Trophoblast cell (in vitro differentiated cells and primary cell): ENCODE measurements at regions not wholly inside any gene's neighbourhood (a gene's known extent, or its start where the extent isn't known, plus 50 kb on each side); places are given as distances from the start of the nearest gene placed in this dataset.

Experiments used
- DNase-seq, 2 donors: peaks; one replicate each; pipeline ENCODE4 v3.0.0-alpha.2; 2016
- H2AFZ ChIP-seq: 2 replicates; pipeline ENCODE4 v1.6.1; 2013; ENCODE audit warnings: low read length, moderate library complexity, mild to moderate bottlenecking; ENCODE audit not compliant: insufficient read depth, poor library complexity
- H2AK5ac ChIP-seq: 2 replicates; pipeline ENCODE4 v1.6.1; 2013; ENCODE audit warnings: mild to moderate bottlenecking, low read length
- H2BK120ac ChIP-seq: 2 replicates; pipeline ENCODE4 v1.6.1; 2013; ENCODE audit warnings: low read length, mild to moderate bottlenecking, moderate library complexity; ENCODE audit not compliant: insufficient read depth, poor library complexity
- H2BK12ac ChIP-seq: 2 replicates; pipeline ENCODE4 v1.6.1; 2013; ENCODE audit warnings: mild to moderate bottlenecking, low read length, moderate library complexity
- H2BK5ac ChIP-seq: 2 replicates; pipeline ENCODE4 v1.6.1; 2013; ENCODE audit warnings: low read length, low read depth, moderate library complexity, mild to moderate bottlenecking; ENCODE audit not compliant: poor library complexity
- H3K14ac ChIP-seq: 2 replicates; pipeline ENCODE4 v1.6.1; 2013; ENCODE audit warnings: mild to moderate bottlenecking, low read length
- H3K18ac ChIP-seq: 2 replicates; pipeline ENCODE4 v1.6.1; 2013; ENCODE audit warnings: mild to moderate bottlenecking, low read length
- H3K23ac ChIP-seq: 2 replicates; pipeline ENCODE4 v1.6.1; 2013; ENCODE audit warnings: low read length
- H3K27ac ChIP-seq: 2 replicates; pipeline ENCODE4 v1.5.1; 2013; ENCODE audit warnings: low read depth, mild to moderate bottlenecking, inconsistent platforms, low read length, moderate library complexity
- H3K27me3 ChIP-seq: 2 replicates; pipeline ENCODE4 v1.6.1; 2013; ENCODE audit warnings: inconsistent platforms, mild to moderate bottlenecking, low read length, moderate library complexity; ENCODE audit not compliant: insufficient read depth
- H3K36me3 ChIP-seq, 2 experiments: 1 replicate in 1 of 2; 2 replicates in 1 of 2; pipeline ENCODE4 v1.6.1; 2013; ENCODE audit warnings: low read length in 2 of 2, mild to moderate bottlenecking in 2 of 2, moderate library complexity in 1 of 2; ENCODE audit not compliant: insufficient read depth in 2 of 2, control insufficient read depth in 1 of 2
- H3K4ac ChIP-seq: 2 replicates; pipeline ENCODE4 v1.6.1; 2013; ENCODE audit warnings: low read depth, mild to moderate bottlenecking, low read length, moderate library complexity
- H3K4me1 ChIP-seq, 2 experiments: 1 replicate in 1 of 2; 2 replicates in 1 of 2; pipeline ENCODE4 v1.6.1; 2013; ENCODE audit warnings: low read length in 2 of 2, mild to moderate bottlenecking in 2 of 2, moderate library complexity in 1 of 2; ENCODE audit not compliant: insufficient read depth in 2 of 2, control insufficient read depth in 1 of 2
- H3K4me2 ChIP-seq: 2 replicates; pipeline ENCODE4 v1.6.1; 2013; ENCODE audit warnings: inconsistent platforms, mild to moderate bottlenecking, low read length, moderate library complexity
- H3K4me3 ChIP-seq: 2 replicates; pipeline ENCODE4 v1.5.1; 2013; ENCODE audit warnings: mild to moderate bottlenecking, low read depth, low read length, inconsistent platforms
- H3K79me1 ChIP-seq: one replicate; pipeline ENCODE4 v1.6.1; 2013; ENCODE audit warnings: low read length
- H3K79me2 ChIP-seq: 2 replicates; pipeline ENCODE4 v1.6.1; 2013; ENCODE audit warnings: low read length, mild to moderate bottlenecking; ENCODE audit not compliant: control insufficient read depth, insufficient read depth, poor library complexity
- H3K9ac ChIP-seq: 2 replicates; pipeline ENCODE4 v1.6.1; 2013; ENCODE audit warnings: mild to moderate bottlenecking, low read length
- H3K9me3 ChIP-seq: 2 replicates; pipeline ENCODE4 v1.6.1; 2013; ENCODE audit warnings: low read depth, mild to moderate bottlenecking, control low read depth, inconsistent platforms, low read length; ENCODE audit not compliant: insufficient read depth
- H4K12ac ChIP-seq: 2 replicates; pipeline ENCODE4 v1.6.1; 2013; ENCODE audit warnings: low read depth, mild to moderate bottlenecking, low read length, moderate library complexity
- H4K8ac ChIP-seq: 2 replicates; pipeline ENCODE4 v1.6.1; 2013; ENCODE audit warnings: low read depth, mild to moderate bottlenecking, low read length, moderate library complexity
- H4K91ac ChIP-seq: one replicate; pipeline ENCODE4 v1.6.1; 2013; ENCODE audit warnings: low read depth, mild to moderate bottlenecking, low read length, moderate library complexity
- WGBS: extraction: QIAGEN DNeasy Blood & Tissue Kit; methylation state at CpG from one replicate; pipeline ENCODE4 v1.1.7; 2013; ENCODE audit warnings: missing lambda C conversion rate; ENCODE audit not compliant: insufficient read length, insufficient coverage; ENCODE audit errors: extremely low coverage; 5-methylcytosine and 5-hydroxymethylcytosine counted together

DNA sequence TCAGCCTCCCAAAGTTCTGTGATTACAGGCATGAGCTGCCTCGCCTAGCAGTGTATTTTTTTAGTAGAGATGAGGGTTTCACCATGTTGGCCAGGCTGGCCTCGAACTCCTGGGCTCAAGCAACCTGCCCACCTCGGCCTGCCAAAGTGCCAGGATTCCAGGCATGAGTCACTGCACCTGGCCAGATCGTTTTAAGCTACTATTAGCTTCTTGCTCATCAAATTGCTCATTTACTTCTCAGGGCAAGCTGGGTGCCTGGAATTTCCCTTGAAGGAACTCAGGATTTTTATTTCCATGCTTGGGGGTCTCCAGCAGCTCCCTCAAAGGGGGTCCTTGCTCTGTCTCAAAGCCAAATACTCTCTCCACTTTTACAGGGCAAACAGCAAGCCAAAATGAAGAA is 798.0 kb upstream of the AUTS2 start:
- DNase-seq = no peak
- peak overlapping the region; percentile 20 for H4K91ac ChIP-seq
- no CpG with 5 or more reads among the region's 4 CpGs for WGBS

DNA sequence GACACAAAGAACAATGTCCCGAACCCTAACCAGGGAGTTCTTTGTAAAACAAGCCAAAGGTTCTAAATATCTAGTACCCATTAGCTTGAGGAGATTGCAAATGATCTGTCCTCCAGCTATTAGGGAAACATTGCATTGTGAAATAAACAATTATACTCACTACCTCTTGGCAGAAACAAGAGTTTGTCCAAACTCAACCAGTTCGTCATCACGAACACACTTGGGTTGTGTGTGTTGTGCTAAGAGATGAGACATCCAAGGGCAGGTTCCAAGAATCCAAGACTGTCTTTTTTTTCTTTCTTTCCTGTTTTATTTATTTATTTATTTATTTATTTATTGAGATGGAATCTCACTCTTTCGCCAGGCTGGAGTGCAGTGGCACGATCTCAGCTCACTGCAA is 793.1 kb upstream of the AUTS2 start:
- Histone ChIP-seq H3K18ac (no peak overlapping the region), H3K9ac (no peak overlapping the region), H3K79me2 (no peaks in the 10 kb centered on the region), H3K79me1 (peaks cover 2% of the 10 kb centered on the region), H3K4ac (no peak overlapping the region), H2BK5ac (no peak overlapping the region), H4K12ac (no peak overlapping the region), H3K4me3 (no peak overlapping the region), H3K4me2 (no peak overlapping the region), H4K91ac (no peak overlapping the region), H3K23ac (no peak overlapping the region), H2AK5ac (no peak overlapping the region), H3K36me3 (no peaks in the 10 kb centered on the region), H4K8ac (no peak overlapping the region), H3K27me3 (no peaks in the 10 kb centered on the region), H3K14ac (no peak overlapping the region), H2BK12ac (no peak overlapping the region), H3K4me1 (peaks cover 1 to 4% of the 10 kb centered on the region in 2 experiments), H2AFZ (no peak overlapping the region), H2BK120ac (no peak overlapping the region), H3K27ac (no peak overlapping the region), H3K9me3 (no peaks in the 10 kb centered on the region)
- WGBS = no CpG with 5 or more reads among the region's 5 CpGs
- no peak for DNase-seq

More for the DNA sequence above, 798.0 kb upstream of the AUTS2 start:
- Histone ChIP-seq H3K27ac (no peak overlapping the region), H4K8ac (no peak overlapping the region), H2BK12ac (no peak overlapping the region), H3K18ac (no peak overlapping the region), H3K9me3 (no peaks in the 10 kb centered on the region), H4K12ac (no peak overlapping the region), H3K79me2 (no peaks in the 10 kb centered on the region), H2AK5ac (no peak overlapping the region), H3K36me3 (no peaks in the 10 kb centered on the region), H3K27me3 (no peaks in the 10 kb centered on the region), H3K4me3 (no peak overlapping the region), H2BK5ac (no peak overlapping the region), H3K4me1 (peaks cover 13 to 15% of the 10 kb centered on the region in 2 experiments), H3K9ac (no peak overlapping the region), H2BK120ac (peak overlapping the region; percentile 18), H3K4me2 (no peak overlapping the region), H3K14ac (no peak overlapping the region), H3K4ac (no peak overlapping the region), H3K23ac (no peak overlapping the region), H3K79me1 (peaks cover 14% of the 10 kb centered on the region), H2AFZ (no peak overlapping the region)

DNA sequence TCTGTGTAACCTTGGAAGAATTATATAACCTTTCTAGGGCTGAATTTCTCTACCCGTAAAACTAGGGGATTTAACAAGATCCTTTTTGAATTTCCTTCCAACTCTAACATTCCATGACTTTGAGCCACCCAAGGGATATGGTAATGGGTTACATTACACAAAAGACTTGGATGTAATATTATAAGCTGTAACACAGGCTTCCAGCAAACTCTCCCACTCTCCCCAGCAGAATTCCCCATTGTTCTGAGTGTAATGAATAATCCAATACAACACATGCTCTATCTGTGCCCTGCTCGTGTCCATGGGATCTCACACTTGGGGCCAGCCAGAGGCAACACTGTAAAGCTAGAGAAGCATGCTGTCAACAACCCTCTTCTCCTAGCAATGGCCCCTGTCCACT is 790.6 kb upstream of the AUTS2 start:
- no peak overlapping the region for H2BK120ac ChIP-seq
- no peak overlapping the region for H4K12ac ChIP-seq
- H3K9me3 ChIP-seq = no peaks in the 10 kb centered on the region
- no peak overlapping the region for H3K14ac ChIP-seq
- H2AFZ ChIP-seq = no peak overlapping the region
- H3K4me2 ChIP-seq = no peak overlapping the region
- no peak overlapping the region for H3K4ac ChIP-seq
- DNase-seq = no peak
- H4K8ac ChIP-seq = no peak overlapping the region
- H2BK12ac ChIP-seq = no peak overlapping the region
- no peak overlapping the region for H2BK5ac ChIP-seq
- H3K18ac ChIP-seq = no peak overlapping the region
- no peaks in the 10 kb centered on the region for H3K36me3 ChIP-seq
- H3K4me3 ChIP-seq = no peak overlapping the region
- no peak overlapping the region for H3K9ac ChIP-seq
- no peaks in the 10 kb centered on the region for H3K27me3 ChIP-seq
- no peak overlapping the region for H3K27ac ChIP-seq
- H3K23ac ChIP-seq = no peak overlapping the region
- no peaks in the 10 kb centered on the region for H3K4me1 ChIP-seq
- H2AK5ac ChIP-seq = no peak overlapping the region
- no peaks in the 10 kb centered on the region for H3K79me2 ChIP-seq
- WGBS = no CpG with 5 or more reads among the region's 2 CpGs
- no peaks in the 10 kb centered on the region for H3K79me1 ChIP-seq
- no peak overlapping the region for H4K91ac ChIP-seq

DNA sequence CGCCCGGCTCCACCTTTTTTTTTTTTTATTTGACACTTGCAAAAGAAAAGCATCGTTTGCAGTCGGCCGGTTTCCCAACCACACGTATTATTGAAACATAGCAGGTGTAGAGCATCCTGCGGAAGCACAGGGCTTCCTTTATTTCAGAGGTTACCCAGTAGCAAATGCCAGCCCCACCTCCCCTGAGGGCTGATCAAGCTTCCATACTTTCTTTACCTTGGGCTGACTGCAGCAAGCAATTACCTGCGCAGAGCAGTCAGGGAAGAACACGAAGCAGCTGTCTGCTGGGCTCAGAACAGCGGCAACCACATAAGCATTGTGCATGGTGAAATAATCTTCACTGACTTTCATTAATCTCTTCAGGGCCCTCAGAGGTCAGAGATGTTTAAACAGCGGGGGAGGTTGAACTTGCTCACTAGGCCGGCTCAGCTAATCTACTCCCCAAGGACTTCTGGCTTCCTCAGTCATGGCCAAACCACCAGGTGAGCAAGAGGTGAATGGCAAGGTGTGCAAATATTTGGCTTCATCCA is 784.7 kb upstream of the AUTS2 start:
- no peak overlapping the region for H3K9ac ChIP-seq
- no peak overlapping the region for H2AFZ ChIP-seq
- no peak overlapping the region for H2BK5ac ChIP-seq
- no peak overlapping the region for H3K18ac ChIP-seq
- no CpG with 5 or more reads among the region's 12 CpGs for whole genome bisulfite sequencing
- no peak overlapping the region for H3K14ac ChIP-seq
- H3K4ac ChIP-seq = no peak overlapping the region
- H2AK5ac ChIP-seq = no peak overlapping the region
- H3K27ac ChIP-seq = no peak overlapping the region
- H3K4me3 ChIP-seq = no peak overlapping the region
- H2BK12ac ChIP-seq = no peak overlapping the region
- no peak overlapping the region for H4K8ac ChIP-seq
- H3K9me3 ChIP-seq = no peaks in the 10 kb centered on the region
- no peak overlapping the region for H4K91ac ChIP-seq
- no peak for DNase-seq
- H3K79me2 ChIP-seq = no peaks in the 10 kb centered on the region
- no peak overlapping the region for H2BK120ac ChIP-seq
- no peak overlapping the region for H3K23ac ChIP-seq
- H4K12ac ChIP-seq = no peak overlapping the region
- no peaks in the 10 kb centered on the region for H3K27me3 ChIP-seq
- no peaks in the 10 kb centered on the region for H3K36me3 ChIP-seq
- no peaks in the 10 kb centered on the region for H3K79me1 ChIP-seq
- H3K4me1 ChIP-seq = no peaks in the 10 kb centered on the region
- no peak overlapping the region for H3K4me2 ChIP-seq
